Right renal pelvis (tissue), 4 donors: ENCODE measurements at regions not wholly inside any gene's neighbourhood (a gene's known extent, or its start where the extent isn't known, plus 50 kb on each side); places are given as distances from the start of the nearest gene placed in this dataset.

ENCODE experiments used
- DNase-seq, 4 donors: peaks; one replicate each; pipeline ENCODE4 v3.0.0-alpha.2; 2013; ENCODE audit warnings: low read depth in 4 of 4, low spot score in 3 of 4, missing footprints in 1 of 4

GRCh38 chr2:149735237-149735958 lies 147.8 kb upstream of the MMADHC start:
- DNase-seq = no peak

DNA sequence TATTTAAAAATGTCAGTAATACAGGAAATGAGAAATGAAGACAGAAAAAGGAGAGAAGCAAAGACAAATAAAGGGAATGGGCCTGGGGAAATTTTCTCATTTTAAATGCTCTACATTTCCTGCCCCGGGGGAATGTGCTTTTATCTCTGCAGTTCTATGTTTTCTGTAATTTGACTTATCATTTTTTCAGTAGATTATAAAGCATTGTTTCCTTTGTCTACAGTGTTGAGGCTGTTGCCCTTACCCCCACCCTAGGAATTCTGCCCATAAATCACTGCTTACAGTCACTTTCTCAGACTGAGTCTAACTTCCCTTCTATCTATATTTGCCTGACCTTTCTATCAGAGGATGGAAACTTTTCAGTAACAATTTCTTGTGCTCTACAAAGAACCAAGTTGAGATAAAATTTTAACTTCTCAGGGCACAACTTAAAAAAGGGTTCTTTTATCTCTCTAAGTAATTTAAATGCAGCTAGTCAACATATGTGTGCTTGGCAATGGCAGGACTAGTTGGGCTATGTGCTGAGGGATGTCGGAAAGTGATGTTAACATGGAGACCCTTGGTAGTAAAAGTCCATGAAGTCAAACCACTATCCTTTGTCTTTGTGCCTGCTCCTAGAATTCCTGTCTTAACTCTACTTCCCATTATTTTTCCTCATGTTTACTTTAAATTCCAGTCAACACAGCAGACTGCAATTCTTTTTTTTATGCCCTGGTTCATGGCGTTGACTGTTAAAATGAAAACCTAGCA lies 146.5 kb upstream of the MMADHC start:
- peak in 1 of 4 donors; percentile 50 for DNase-seq

- DNase-seq = no peak
These were observed 145.2 kb upstream of the MMADHC start for GRCh38 chr2:149732730-149733290.

- DNase-seq = no peak
These were observed 144.6 kb upstream of the MMADHC start for GRCh38 chr2:149732001-149732685.

DNA sequence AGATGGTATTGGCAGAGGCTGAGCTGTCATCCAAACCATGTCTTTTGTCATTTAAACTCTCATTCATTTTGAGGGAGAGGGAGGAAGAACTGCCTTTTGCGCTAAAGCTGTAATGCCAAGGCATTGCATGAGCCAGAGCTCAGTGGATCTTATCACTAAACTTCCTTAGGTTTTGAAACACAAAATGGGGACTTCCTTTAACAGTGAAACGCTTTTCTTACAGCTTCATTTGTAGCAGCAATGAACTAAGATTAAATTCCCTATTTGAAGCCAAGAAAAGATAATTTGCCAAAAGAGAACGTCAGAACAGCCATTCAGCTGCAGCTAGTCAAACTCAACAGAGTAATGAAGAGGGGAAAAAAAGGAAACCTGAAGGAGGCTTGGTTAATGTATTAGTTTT lies 143.5 kb upstream of the MMADHC start:
- no peak for DNase-seq

GRCh38 chr2:149729586-149729985 lies 142.0 kb upstream of the MMADHC start:
- no peak for DNase-seq

DNA sequence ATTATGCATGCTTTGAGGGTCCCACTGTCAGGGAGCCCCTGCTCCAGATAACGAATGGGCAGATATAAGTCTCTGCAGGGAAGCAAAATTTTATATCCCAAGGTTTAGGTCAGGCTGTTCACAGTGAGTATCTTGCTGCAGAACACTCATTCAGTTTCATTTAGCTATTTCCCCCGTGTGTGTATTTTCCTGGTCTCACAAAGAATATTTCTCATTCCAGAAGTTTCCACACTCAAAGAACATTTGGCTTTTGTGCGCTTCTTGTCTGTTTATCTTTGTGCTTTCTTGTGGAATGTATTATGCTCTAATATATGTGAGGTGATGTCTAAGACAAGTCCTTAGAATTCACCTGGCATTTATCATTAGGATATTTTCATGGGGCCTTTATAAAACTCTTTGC lies 140.4 kb upstream of the MMADHC start:
- no peak for DNase-seq

- no peak for DNase-seq
These were observed 137.7 kb upstream of the MMADHC start for GRCh38 chr2:149725234-149725633.

GRCh38 chr2:149724091-149724490 lies 136.5 kb upstream of the MMADHC start:
- no peak for DNase-seq

GRCh38 chr2:149720615-149721014 lies 133.0 kb upstream of the MMADHC start:
- DNase-seq = no peak

- no peak for DNase-seq
These were observed 132.1 kb upstream of the MMADHC start for GRCh38 chr2:149719695-149720094.

- no peak for DNase-seq
These were observed 129.1 kb upstream of the MMADHC start for GRCh38 chr2:149716687-149717086.

- no peak for DNase-seq
These were observed 128.3 kb upstream of the MMADHC start for GRCh38 chr2:149715894-149716293.

GRCh38 chr2:149715005-149715592 lies 127.5 kb upstream of the MMADHC start:
- no peak for DNase-seq

GRCh38 chr2:149709496-149710263 lies 122.1 kb upstream of the MMADHC start:
- DNase-seq = no peak

DNA sequence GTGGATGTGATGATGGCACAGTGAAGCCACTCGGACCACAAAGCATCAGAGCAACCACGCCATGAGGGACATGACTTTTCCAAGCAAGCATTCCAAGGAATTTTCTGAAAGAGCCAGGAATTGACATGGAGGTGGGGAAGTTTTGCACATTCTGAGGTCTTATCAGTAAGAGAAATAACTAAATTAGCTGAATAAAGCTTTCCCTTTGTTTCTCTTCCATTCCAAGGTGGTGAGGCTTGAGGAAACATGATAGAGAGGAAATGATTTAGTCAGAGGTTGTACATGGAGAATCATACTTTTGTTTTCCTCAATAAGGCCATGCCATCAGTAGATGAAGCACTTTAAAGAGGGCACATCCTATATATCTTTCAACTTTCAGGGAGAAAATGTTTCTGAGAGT lies 115.7 kb upstream of the MMADHC start:
- DNase-seq = no peak

DNA sequence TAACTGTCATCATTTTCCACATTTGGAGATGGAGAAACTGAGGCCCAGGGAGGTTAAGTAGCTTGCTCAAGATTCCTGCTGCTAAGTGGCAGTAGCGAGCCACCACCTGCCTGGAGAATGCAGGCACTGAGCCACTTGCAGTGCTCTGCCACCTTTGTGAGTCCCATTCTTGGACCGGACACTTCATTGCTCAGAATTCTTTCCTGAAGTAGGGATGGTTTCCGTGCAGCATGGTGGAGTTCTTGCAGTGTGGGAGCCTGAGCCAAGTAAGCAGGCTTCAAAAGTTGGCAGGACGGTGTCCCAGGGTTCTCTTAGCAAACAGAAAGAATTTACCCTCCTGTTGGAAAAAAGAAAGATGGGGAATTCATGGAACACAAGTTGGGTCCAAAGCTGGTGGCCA lies 115.0 kb upstream of the MMADHC start:
- DNase-seq = no peak

GRCh38 chr2:149701241-149701640 lies 113.7 kb upstream of the MMADHC start:
- no peak for DNase-seq

DNA sequence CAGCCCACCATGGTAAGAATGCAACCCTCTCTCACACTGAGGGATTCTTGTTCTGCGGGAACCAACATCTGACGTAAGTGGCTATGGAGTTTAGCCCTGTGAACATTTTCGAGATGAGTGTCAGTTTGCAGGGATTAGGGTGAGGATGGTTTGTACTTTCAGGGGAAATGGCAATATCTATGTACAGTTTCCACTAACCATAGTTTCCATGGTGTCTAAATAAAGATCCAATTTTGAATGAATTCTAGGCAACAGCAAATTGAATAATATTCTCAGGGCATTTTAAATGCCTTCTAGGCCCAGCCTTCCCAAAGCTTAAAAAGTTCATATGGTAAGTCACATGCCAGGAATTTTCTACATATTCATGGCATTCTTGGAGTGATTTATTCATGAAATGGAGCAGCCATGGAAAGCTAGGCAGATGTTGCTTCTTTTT lies 105.4 kb upstream of the MMADHC start:
- no peak for DNase-seq

GRCh38 chr2:149690825-149691224 lies 103.2 kb upstream of the MMADHC start:
- DNase-seq = no peak
